ENCODE measurements at regions not wholly inside any gene's neighbourhood (a gene's known extent, or its start where the extent isn't known, plus 50 kb on each side); places are given as distances from the start of the nearest gene placed in this dataset.

DNA sequence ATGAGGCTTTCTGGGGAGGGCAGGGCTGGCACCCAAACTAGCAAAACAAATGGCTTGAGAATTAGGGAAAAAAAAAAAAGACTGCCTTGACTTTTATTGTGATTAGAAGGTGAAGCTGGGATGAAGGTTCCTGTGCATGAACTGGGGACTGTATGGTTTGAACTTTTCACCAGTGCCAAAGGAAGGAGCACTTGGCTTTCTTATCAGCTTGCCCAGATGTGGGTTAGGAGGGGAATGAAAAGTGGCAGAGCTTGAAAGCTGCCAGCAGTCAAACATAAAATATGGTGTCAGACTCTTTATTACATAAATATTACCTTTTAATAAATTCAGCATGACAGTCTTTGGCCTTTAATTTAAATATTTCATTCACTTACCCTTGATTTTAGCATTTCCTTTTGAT lies 182.5 kb downstream of the PSAT1 start:
- H3K27me3 ChIP-seq (ENCODE audit: control insufficient read depth in 2 of 2, insufficient read depth in 2 of 2, low read length in 2 of 2) = no peaks in the 10 kb centered on the region
- H3K9me3 ChIP-seq (ENCODE audit: control insufficient read depth in 2 of 2, low read length in 2 of 2) = no peaks in the 10 kb centered on the region
- H3K4me3 ChIP-seq (ENCODE audit: low read length in 2 of 2) = no peak overlapping the region
- no peak overlapping the region for H3K27ac ChIP-seq (ENCODE audit: low read depth in 2 of 2, low read length in 2 of 2)
- H3K4me1 ChIP-seq (ENCODE audit: control insufficient read depth in 2 of 2, insufficient read depth in 2 of 2, low read length in 2 of 2) = no peaks in the 10 kb centered on the region
- H3K9ac ChIP-seq (ENCODE audit: low read depth in 1 of 2, low read length in 2 of 2) = no peak overlapping the region
- no peaks in the 10 kb centered on the region for H3K36me3 ChIP-seq (ENCODE audit: control insufficient read depth in 2 of 2, insufficient read depth in 2 of 2, low read length in 2 of 2)

DNA sequence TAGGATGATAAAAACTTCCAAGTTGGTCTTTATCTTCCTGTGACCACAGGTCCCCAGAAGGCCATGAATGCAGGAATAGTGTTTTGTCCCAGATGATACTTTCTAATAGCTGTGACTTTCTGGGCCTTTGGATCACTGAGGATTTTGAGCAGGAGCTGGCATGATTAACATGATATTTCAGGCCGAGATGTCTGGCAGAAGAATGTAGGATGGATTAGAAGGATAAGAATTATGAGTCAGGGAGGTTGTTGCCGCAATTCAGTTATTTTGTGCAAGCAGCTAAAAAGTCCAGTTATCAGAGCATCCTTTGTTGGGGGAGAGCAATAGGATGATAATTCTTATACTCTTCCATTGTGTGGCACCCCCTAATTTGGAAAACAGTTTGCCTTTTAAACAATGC lies 189.7 kb downstream of the PSAT1 start:
- H3K9me3 ChIP-seq (ENCODE audit: control insufficient read depth in 2 of 2, low read length in 2 of 2) = no peaks in the 10 kb centered on the region
- H3K27me3 ChIP-seq (ENCODE audit: control insufficient read depth in 2 of 2, insufficient read depth in 2 of 2, low read length in 2 of 2) = no peaks in the 10 kb centered on the region
- no peak overlapping the region for H3K27ac ChIP-seq (ENCODE audit: low read depth in 2 of 2, low read length in 2 of 2)
- no peaks in the 10 kb centered on the region for H3K4me1 ChIP-seq (ENCODE audit: control insufficient read depth in 2 of 2, insufficient read depth in 2 of 2, low read length in 2 of 2)
- no peaks in the 10 kb centered on the region for H3K36me3 ChIP-seq (ENCODE audit: control insufficient read depth in 2 of 2, insufficient read depth in 2 of 2, low read length in 2 of 2)
- no peak overlapping the region for H3K4me3 ChIP-seq (ENCODE audit: low read length in 2 of 2)
- no peak overlapping the region for H3K9ac ChIP-seq (ENCODE audit: low read depth in 1 of 2, low read length in 2 of 2)

DNA sequence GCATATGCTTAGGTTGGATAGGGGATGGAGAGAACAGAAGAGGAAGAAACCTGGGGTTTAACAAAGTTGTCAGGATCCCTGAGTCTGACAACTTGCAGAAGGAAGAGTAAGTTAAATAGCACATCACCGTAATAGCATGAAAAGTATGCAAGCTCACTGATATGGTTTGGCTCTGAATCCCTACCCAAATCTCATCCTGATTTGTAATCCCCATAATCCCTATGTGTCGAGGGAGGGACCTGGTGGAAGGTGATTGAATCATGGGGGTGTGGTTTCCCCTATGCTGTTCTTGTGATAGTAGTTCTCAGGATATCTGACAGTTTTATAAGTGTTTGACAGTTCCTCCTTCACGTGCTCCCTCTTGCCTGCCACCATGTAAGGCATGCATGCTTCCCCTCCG lies 193.3 kb downstream of the PSAT1 start:
- H3K36me3 ChIP-seq (ENCODE audit: control insufficient read depth in 2 of 2, insufficient read depth in 2 of 2, low read length in 2 of 2) = no peaks in the 10 kb centered on the region
- no peaks in the 10 kb centered on the region for H3K9me3 ChIP-seq (ENCODE audit: control insufficient read depth in 2 of 2, low read length in 2 of 2)
- H3K4me1 ChIP-seq (ENCODE audit: control insufficient read depth in 2 of 2, insufficient read depth in 2 of 2, low read length in 2 of 2) = no peaks in the 10 kb centered on the region
- H3K27ac ChIP-seq (ENCODE audit: low read depth in 2 of 2, low read length in 2 of 2) = no peak overlapping the region
- H3K9ac ChIP-seq (ENCODE audit: low read depth in 1 of 2, low read length in 2 of 2) = no peak overlapping the region
- H3K27me3 ChIP-seq (ENCODE audit: control insufficient read depth in 2 of 2, insufficient read depth in 2 of 2, low read length in 2 of 2) = no peaks in the 10 kb centered on the region
- H3K4me3 ChIP-seq (ENCODE audit: low read length in 2 of 2) = no peak overlapping the region

DNA sequence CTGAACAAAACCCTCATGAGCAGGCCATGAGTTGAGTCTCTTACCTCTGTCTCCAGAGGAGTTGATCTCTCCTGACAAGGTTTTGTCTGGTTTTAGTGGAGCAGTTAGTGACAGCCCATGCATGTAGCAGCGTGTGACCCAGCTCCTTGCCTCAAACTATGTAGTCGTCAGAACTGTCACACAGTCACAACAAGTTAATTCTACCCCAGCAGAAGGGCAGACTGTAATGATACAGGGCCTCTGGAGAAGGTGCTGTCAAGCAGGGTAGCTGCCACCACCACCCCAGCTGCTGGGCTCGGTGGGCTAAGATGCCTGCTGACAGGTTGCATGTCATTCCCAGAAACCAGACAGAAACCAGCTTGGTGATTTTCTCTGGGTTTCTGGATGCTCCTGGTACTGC lies 194.5 kb downstream of the PSAT1 start:
- no peaks in the 10 kb centered on the region for H3K36me3 ChIP-seq (ENCODE audit: control insufficient read depth in 2 of 2, insufficient read depth in 2 of 2, low read length in 2 of 2)
- no peaks in the 10 kb centered on the region for H3K27me3 ChIP-seq (ENCODE audit: control insufficient read depth in 2 of 2, insufficient read depth in 2 of 2, low read length in 2 of 2)
- H3K4me1 ChIP-seq (ENCODE audit: control insufficient read depth in 2 of 2, insufficient read depth in 2 of 2, low read length in 2 of 2) = no peaks in the 10 kb centered on the region
- H3K4me3 ChIP-seq (ENCODE audit: low read length in 2 of 2) = no peak overlapping the region
- no peak overlapping the region for H3K27ac ChIP-seq (ENCODE audit: low read depth in 2 of 2, low read length in 2 of 2)
- no peak overlapping the region for H3K9ac ChIP-seq (ENCODE audit: low read depth in 1 of 2, low read length in 2 of 2)
- no peaks in the 10 kb centered on the region for H3K9me3 ChIP-seq (ENCODE audit: control insufficient read depth in 2 of 2, low read length in 2 of 2)

DNA sequence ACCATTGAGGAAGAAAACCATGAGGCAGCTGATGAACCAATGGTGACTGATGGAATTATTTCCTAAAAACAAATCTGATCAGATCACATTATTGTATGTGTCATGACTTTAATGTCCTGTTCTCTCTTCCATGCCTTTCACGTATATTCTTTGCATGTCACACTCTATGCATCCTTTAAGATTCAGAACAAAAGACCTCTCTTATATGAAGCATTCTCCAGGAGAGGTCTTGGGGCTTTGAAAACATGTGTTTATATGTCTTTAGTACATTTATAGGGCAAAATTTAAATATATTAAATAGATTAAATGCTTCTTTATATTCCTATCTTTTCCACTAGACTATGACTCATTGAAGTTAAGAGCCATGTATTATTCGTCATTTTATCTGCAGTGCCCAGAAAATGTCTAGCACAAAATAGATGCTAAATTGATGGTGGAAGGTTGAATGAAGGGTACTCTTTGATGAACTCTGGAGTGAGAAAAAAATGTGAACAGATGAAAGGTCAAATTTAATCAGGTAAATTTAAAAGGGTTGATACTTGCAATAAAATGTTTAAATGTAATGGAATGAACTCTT lies 196.3 kb downstream of the PSAT1 start:
- H3K4me3 ChIP-seq (ENCODE audit: low read length in 2 of 2) = no peak overlapping the region
- H3K27ac ChIP-seq (ENCODE audit: low read depth in 2 of 2, low read length in 2 of 2) = no peak overlapping the region
- no peaks in the 10 kb centered on the region for H3K36me3 ChIP-seq (ENCODE audit: control insufficient read depth in 2 of 2, insufficient read depth in 2 of 2, low read length in 2 of 2)
- no peaks in the 10 kb centered on the region for H3K9me3 ChIP-seq (ENCODE audit: control insufficient read depth in 2 of 2, low read length in 2 of 2)
- no peaks in the 10 kb centered on the region for H3K27me3 ChIP-seq (ENCODE audit: control insufficient read depth in 2 of 2, insufficient read depth in 2 of 2, low read length in 2 of 2)
- H3K9ac ChIP-seq (ENCODE audit: low read depth in 1 of 2, low read length in 2 of 2) = no peak overlapping the region
- H3K4me1 ChIP-seq (ENCODE audit: control insufficient read depth in 2 of 2, insufficient read depth in 2 of 2, low read length in 2 of 2) = no peaks in the 10 kb centered on the region

DNA sequence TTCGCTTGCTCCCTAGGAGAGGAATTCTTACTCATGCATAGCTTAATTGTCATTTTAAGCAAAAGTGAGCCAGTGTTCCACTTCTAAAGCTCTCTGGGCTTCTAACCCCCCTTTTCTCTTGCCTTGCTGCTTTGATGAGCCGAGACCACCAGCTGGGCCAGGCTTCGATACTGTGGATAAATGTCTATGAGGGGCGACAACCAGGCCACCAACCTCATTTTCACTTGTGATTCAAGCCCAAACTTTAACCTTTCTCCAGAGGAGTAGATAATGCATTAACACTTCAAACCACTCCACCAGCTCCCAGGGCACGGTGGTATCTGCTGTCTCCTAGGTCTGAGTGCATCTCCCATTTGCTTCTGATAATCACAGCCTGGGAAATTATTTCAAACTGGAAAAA lies 205.6 kb downstream of the PSAT1 start:
- Histone ChIP-seq H3K9ac (ENCODE audit: low read depth in 1 of 2, low read length in 2 of 2) (no peak overlapping the region), H3K36me3 (ENCODE audit: control insufficient read depth in 2 of 2, insufficient read depth in 2 of 2, low read length in 2 of 2) (no peaks in the 10 kb centered on the region), H3K27me3 (ENCODE audit: control insufficient read depth in 2 of 2, insufficient read depth in 2 of 2, low read length in 2 of 2) (no peaks in the 10 kb centered on the region), H3K9me3 (ENCODE audit: control insufficient read depth in 2 of 2, low read length in 2 of 2) (no peaks in the 10 kb centered on the region), H3K4me1 (ENCODE audit: control insufficient read depth in 2 of 2, insufficient read depth in 2 of 2, low read length in 2 of 2) (no peaks in the 10 kb centered on the region), H3K27ac (ENCODE audit: low read depth in 2 of 2, low read length in 2 of 2) (no peak overlapping the region), H3K4me3 (ENCODE audit: low read length in 2 of 2) (no peak overlapping the region)

DNA sequence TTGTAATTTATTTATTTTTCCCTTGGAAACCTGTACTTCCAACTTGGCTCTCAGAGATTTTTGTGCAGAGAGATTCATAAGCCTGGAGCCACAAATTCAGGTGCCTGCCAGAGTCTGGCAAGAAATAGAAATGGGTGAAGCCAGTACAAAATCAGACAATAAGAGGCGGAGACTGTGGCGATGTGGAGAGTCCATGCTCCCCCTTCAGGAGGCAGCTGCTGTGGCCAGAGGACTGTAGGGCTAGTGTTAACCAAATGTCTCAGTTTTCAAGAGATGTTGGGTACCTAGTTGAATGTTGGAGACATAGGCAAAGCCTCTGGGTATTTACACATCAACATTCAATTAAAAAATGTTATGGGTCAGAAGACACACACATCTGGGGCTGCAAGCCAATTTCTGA lies 208.6 kb downstream of the PSAT1 start:
- no peaks in the 10 kb centered on the region for H3K36me3 ChIP-seq (ENCODE audit: control insufficient read depth in 2 of 2, insufficient read depth in 2 of 2, low read length in 2 of 2)
- no peaks in the 10 kb centered on the region for H3K27me3 ChIP-seq (ENCODE audit: control insufficient read depth in 2 of 2, insufficient read depth in 2 of 2, low read length in 2 of 2)
- no peaks in the 10 kb centered on the region for H3K9me3 ChIP-seq (ENCODE audit: control insufficient read depth in 2 of 2, low read length in 2 of 2)
- no peaks in the 10 kb centered on the region for H3K4me1 ChIP-seq (ENCODE audit: control insufficient read depth in 2 of 2, insufficient read depth in 2 of 2, low read length in 2 of 2)
- no peak overlapping the region for H3K27ac ChIP-seq (ENCODE audit: low read depth in 2 of 2, low read length in 2 of 2)
- no peak overlapping the region for H3K9ac ChIP-seq (ENCODE audit: low read depth in 1 of 2, low read length in 2 of 2)
- H3K4me3 ChIP-seq (ENCODE audit: low read length in 2 of 2) = no peak overlapping the region

DNA sequence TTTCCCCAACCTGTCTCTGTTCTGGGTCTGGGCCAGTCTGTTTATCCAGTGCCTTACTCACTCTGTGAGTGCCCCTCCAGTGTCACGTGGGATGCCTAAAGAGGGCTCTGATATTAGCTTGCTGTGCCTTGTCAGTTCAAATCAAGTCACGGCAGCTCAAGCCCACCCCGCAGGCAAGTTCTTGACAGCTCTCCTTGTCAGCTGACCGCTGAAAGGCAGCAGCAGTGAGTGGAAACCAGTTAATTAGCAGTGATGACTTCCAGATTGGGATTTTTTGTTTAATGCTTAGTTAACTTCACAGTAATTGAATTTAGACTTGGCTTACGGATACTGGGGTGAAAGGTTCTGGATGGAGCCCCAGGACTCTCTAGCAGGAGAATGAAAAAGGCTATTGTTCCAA lies 210.1 kb downstream of the PSAT1 start:
- no peak overlapping the region for H3K4me3 ChIP-seq (ENCODE audit: low read length in 2 of 2)
- H3K9me3 ChIP-seq (ENCODE audit: control insufficient read depth in 2 of 2, low read length in 2 of 2) = no peaks in the 10 kb centered on the region
- H3K27ac ChIP-seq (ENCODE audit: low read depth in 2 of 2, low read length in 2 of 2) = no peak overlapping the region
- no peaks in the 10 kb centered on the region for H3K27me3 ChIP-seq (ENCODE audit: control insufficient read depth in 2 of 2, insufficient read depth in 2 of 2, low read length in 2 of 2)
- H3K9ac ChIP-seq (ENCODE audit: low read depth in 1 of 2, low read length in 2 of 2) = no peak overlapping the region
- H3K4me1 ChIP-seq (ENCODE audit: control insufficient read depth in 2 of 2, insufficient read depth in 2 of 2, low read length in 2 of 2) = no peaks in the 10 kb centered on the region
- no peaks in the 10 kb centered on the region for H3K36me3 ChIP-seq (ENCODE audit: control insufficient read depth in 2 of 2, insufficient read depth in 2 of 2, low read length in 2 of 2)

DNA sequence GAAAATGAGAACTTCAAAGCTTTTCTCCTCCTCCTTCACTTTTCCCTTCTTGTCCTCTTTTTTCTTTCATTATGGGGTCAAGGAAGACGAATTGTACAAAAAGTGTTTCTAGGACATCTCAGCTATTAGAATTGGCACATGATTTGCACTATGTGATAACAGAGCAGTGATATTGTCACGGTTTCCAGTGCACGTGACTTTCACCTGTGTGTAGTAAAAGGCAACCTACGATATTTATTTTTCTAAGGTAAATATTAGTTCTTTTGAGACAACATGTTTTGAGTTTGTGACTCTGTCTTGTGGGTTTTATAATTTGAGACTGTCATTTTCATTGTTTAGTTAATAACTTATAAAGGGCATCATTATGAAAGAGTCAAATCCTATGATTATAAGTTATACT lies 213.1 kb downstream of the PSAT1 start:
- H3K4me3 ChIP-seq (ENCODE audit: low read length in 2 of 2) = no peak overlapping the region
- no peak overlapping the region for H3K27ac ChIP-seq (ENCODE audit: low read depth in 2 of 2, low read length in 2 of 2)
- H3K4me1 ChIP-seq (ENCODE audit: control insufficient read depth in 2 of 2, insufficient read depth in 2 of 2, low read length in 2 of 2) = no peaks in the 10 kb centered on the region
- no peaks in the 10 kb centered on the region for H3K27me3 ChIP-seq (ENCODE audit: control insufficient read depth in 2 of 2, insufficient read depth in 2 of 2, low read length in 2 of 2)
- H3K36me3 ChIP-seq (ENCODE audit: control insufficient read depth in 2 of 2, insufficient read depth in 2 of 2, low read length in 2 of 2) = no peaks in the 10 kb centered on the region
- no peaks in the 10 kb centered on the region for H3K9me3 ChIP-seq (ENCODE audit: control insufficient read depth in 2 of 2, low read length in 2 of 2)
- H3K9ac ChIP-seq (ENCODE audit: low read depth in 1 of 2, low read length in 2 of 2) = no peak overlapping the region

DNA sequence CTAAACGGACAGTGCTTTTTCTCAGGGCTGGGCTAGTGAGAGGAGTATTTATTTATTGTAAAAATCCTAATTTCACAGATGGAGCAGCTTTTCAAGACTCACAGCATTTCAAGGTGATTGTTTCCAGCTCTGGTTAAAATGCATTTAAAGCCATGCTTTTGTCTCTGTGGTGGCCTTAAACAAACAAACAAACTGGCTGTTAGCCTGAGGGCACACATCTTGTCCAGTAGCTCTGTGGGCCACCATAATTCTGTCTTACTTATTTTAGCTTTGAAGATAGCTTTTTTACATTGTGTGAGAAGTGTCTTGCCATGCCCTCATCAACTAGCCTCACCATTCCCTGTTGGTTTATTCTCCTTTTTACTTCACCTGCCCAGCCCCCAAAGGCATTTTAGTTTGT lies 218.2 kb downstream of the PSAT1 start:
- no peak overlapping the region for H3K27ac ChIP-seq (ENCODE audit: low read depth in 2 of 2, low read length in 2 of 2)
- no peaks in the 10 kb centered on the region for H3K4me1 ChIP-seq (ENCODE audit: control insufficient read depth in 2 of 2, insufficient read depth in 2 of 2, low read length in 2 of 2)
- H3K9me3 ChIP-seq (ENCODE audit: control insufficient read depth in 2 of 2, low read length in 2 of 2) = peaks cover 2 to 4% of the 10 kb centered on the region in 2 donors
- H3K9ac ChIP-seq (ENCODE audit: low read depth in 1 of 2, low read length in 2 of 2) = no peak overlapping the region
- no peak overlapping the region for H3K4me3 ChIP-seq (ENCODE audit: low read length in 2 of 2)
- H3K27me3 ChIP-seq (ENCODE audit: control insufficient read depth in 2 of 2, insufficient read depth in 2 of 2, low read length in 2 of 2) = no peaks in the 10 kb centered on the region
- H3K36me3 ChIP-seq (ENCODE audit: control insufficient read depth in 2 of 2, insufficient read depth in 2 of 2, low read length in 2 of 2) = no peaks in the 10 kb centered on the region

DNA sequence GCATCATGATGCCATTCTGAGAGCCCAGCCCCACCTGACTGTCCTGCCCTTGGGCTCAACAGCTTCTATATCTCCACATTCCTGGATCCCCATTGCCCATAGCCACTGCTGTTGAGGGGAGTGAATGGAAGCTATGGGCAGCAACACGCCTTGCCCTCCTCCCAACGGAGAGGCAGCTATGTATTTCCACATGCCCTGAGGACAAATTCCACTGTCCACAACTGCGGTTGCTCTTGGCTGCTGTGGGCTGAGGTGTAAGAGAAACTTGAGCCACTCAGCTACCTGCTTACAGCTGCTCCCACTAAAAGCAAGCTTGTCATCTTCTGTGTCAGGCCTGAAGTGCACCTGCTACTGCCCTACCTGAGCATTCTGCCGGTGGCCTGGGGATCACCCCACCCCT lies 222.9 kb downstream of the PSAT1 start:
- Histone ChIP-seq H3K27ac (ENCODE audit: low read depth in 2 of 2, low read length in 2 of 2) (no peak overlapping the region), H3K4me3 (ENCODE audit: low read length in 2 of 2) (no peak overlapping the region), H3K4me1 (ENCODE audit: control insufficient read depth in 2 of 2, insufficient read depth in 2 of 2, low read length in 2 of 2) (no peaks in the 10 kb centered on the region), H3K27me3 (ENCODE audit: control insufficient read depth in 2 of 2, insufficient read depth in 2 of 2, low read length in 2 of 2) (no peaks in the 10 kb centered on the region), H3K36me3 (ENCODE audit: control insufficient read depth in 2 of 2, insufficient read depth in 2 of 2, low read length in 2 of 2) (no peaks in the 10 kb centered on the region), H3K9ac (ENCODE audit: low read depth in 1 of 2, low read length in 2 of 2) (no peak overlapping the region), H3K9me3 (ENCODE audit: control insufficient read depth in 2 of 2, low read length in 2 of 2) (peaks cover 4 to 6% of the 10 kb centered on the region in 2 donors)

Measured in mucosa of rectum (tissue), 2 donors.